Loucy (cell line): ENCODE measurements at regions not wholly inside any gene's neighbourhood (a gene's known extent, or its start where the extent isn't known, plus 50 kb on each side); places are given as distances from the start of the nearest gene placed in this dataset.

ENCODE experiments used
- H2AFZ ChIP-seq: fragments of 200-600 bp; sonication (generic); 2 replicates; pipeline ENCODE4 v1.6.0; 2016; ENCODE audit warnings: antibody characterized with exemption, mild to moderate bottlenecking, low read length, moderate library complexity
- H3F3A ChIP-seq: fragments of 200-600 bp; 2 replicates; pipeline ENCODE4 v1.6.0; 2016; ENCODE audit warnings: antibody characterized with exemption, low read depth, mild to moderate bottlenecking
- H3K27me3 ChIP-seq: fragments of 200-600 bp; sonication (generic); 2 replicates; pipeline ENCODE4 v1.6.1; 2014; ENCODE audit warnings: low read length, mild to moderate bottlenecking; ENCODE audit not compliant: insufficient read depth, poor library complexity, severe bottlenecking
- H3K36me3 ChIP-seq: fragments of 200-600 bp; sonication (generic); 2 replicates; pipeline ENCODE4 v1.6.1; 2016; ENCODE audit warnings: low read length; ENCODE audit not compliant: insufficient read depth
- H3K4me1 ChIP-seq: fragments of 200-600 bp; sonication (generic); 2 replicates; pipeline ENCODE4 v1.5.1; 2014; ENCODE audit warnings: low read length, mild to moderate bottlenecking; ENCODE audit not compliant: insufficient read depth, poor library complexity, severe bottlenecking
- H3K4me2 ChIP-seq: fragments of 200-600 bp; sonication (generic); 2 replicates; pipeline ENCODE4 v1.6.0; 2014; ENCODE audit warnings: antibody characterized with exemption, low read length, low read depth, mild to moderate bottlenecking; ENCODE audit not compliant: poor library complexity, severe bottlenecking
- H3K4me3 ChIP-seq: fragments of 200-600 bp; sonication (generic); 2 replicates; pipeline ENCODE4 v1.5.1; 2014; ENCODE audit warnings: low read length, mild to moderate bottlenecking, mixed read lengths; ENCODE audit not compliant: poor library complexity, severe bottlenecking
- H3K79me2 ChIP-seq: fragments of 200-600 bp; sonication (generic); 2 replicates; pipeline ENCODE4 v1.6.1; 2014; ENCODE audit warnings: low read length; ENCODE audit not compliant: insufficient read depth
- H3K9ac ChIP-seq: fragments of 200-600 bp; sonication (generic); 2 replicates; pipeline ENCODE4 v1.6.0; 2014; ENCODE audit warnings: mild to moderate bottlenecking, low read depth, low read length, moderate library complexity; ENCODE audit not compliant: poor library complexity, severe bottlenecking
- H3K9me2 ChIP-seq: fragments of 200-600 bp; sonication (generic); replicated peaks from 2 replicates; pipeline ENCODE4 v1.6.1; 2016; ENCODE audit warnings: low read depth, low read length, mixed read lengths
- H3K9me3 ChIP-seq: fragments of 200-600 bp; sonication (generic); 2 replicates; pipeline ENCODE4 v1.6.1; 2014; ENCODE audit warnings: mild to moderate bottlenecking, antibody characterized with exemption, low read length, low read depth; ENCODE audit not compliant: insufficient read depth
- H4K20me1 ChIP-seq: fragments of 200-600 bp; sonication (generic); 2 replicates; pipeline ENCODE4 v1.6.0; 2014; ENCODE audit warnings: antibody characterized with exemption, low read length, mild to moderate bottlenecking; ENCODE audit not compliant: insufficient read depth, poor library complexity, severe bottlenecking
- EZH2phosphoT487 ChIP-seq: fragments of 200-600 bp; IDR thresholded peaks from 2 replicates; pipeline ENCODE4 v1.6.1; 2018; ENCODE audit warnings: antibody characterized with exemption, mild to moderate bottlenecking, moderate library complexity, borderline replicate concordance
- TF ChIP-seq, protein P1 (sequence below): fragments of 200-600 bp; sonication (generic); conservative IDR thresholded peaks from 2 replicates; pipeline ENCODE4 v1.5.1; 2014; ENCODE audit warnings: mild to moderate bottlenecking, antibody characterized with exemption, low read length

DNA sequence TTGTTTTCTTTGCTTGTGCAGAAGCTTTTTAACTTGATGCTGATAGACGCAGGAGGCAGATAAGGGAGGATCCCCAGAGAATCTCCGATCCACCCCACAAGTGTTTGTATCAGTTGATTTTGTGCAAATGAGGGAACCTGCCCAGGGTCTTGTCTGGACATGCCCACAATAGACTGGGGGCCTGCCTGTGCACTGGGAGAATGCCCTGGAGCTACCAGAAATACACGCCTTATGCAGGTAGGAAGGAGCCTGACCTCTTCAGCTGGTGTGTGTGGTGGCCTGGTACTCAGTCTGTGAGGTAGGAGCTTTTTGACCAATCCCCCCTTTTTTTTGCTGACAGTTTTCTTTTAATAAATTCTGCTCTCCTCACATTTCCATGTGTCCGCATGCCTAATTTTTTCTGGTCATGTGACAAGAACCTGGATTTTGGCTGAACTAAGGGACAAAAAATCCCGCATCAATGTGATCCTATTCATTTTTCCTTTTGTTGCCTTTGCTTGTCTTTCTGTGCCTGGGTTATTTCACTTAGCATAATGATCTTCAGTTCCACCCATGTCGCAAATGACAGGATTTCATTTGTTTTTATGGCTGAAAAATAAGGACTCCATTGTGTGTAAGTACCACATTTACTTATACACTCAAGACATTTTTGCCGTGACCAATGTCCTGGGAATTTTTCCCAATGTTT, 430.6 kb upstream of the NRG3 start:
- no peaks in the 10 kb centered on the region for H4K20me1 ChIP-seq
- H2AFZ ChIP-seq = no peak overlapping the region
- TF ChIP-seq EZH2phosphoT487 = no peak
- TF ChIP-seq, protein P1, sequence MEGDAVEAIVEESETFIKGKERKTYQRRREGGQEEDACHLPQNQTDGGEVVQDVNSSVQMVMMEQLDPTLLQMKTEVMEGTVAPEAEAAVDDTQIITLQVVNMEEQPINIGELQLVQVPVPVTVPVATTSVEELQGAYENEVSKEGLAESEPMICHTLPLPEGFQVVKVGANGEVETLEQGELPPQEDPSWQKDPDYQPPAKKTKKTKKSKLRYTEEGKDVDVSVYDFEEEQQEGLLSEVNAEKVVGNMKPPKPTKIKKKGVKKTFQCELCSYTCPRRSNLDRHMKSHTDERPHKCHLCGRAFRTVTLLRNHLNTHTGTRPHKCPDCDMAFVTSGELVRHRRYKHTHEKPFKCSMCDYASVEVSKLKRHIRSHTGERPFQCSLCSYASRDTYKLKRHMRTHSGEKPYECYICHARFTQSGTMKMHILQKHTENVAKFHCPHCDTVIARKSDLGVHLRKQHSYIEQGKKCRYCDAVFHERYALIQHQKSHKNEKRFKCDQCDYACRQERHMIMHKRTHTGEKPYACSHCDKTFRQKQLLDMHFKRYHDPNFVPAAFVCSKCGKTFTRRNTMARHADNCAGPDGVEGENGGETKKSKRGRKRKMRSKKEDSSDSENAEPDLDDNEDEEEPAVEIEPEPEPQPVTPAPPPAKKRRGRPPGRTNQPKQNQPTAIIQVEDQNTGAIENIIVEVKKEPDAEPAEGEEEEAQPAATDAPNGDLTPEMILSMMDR = no peak
- no peaks in the 10 kb centered on the region for H3K79me2 ChIP-seq
- no peaks in the 10 kb centered on the region for H3K4me1 ChIP-seq
- H3K4me2 ChIP-seq = no peak overlapping the region
- H3K9me2 ChIP-seq = no peaks in the 10 kb centered on the region
- no peak overlapping the region for H3K9ac ChIP-seq
- no peaks in the 10 kb centered on the region for H3F3A ChIP-seq
- H3K36me3 ChIP-seq = no peaks in the 10 kb centered on the region
- H3K4me3 ChIP-seq = no peak overlapping the region
- no peaks in the 10 kb centered on the region; the same call in 1 of the 2 replicates for H3K9me3 ChIP-seq
- no peaks in the 10 kb centered on the region for H3K27me3 ChIP-seq

DNA sequence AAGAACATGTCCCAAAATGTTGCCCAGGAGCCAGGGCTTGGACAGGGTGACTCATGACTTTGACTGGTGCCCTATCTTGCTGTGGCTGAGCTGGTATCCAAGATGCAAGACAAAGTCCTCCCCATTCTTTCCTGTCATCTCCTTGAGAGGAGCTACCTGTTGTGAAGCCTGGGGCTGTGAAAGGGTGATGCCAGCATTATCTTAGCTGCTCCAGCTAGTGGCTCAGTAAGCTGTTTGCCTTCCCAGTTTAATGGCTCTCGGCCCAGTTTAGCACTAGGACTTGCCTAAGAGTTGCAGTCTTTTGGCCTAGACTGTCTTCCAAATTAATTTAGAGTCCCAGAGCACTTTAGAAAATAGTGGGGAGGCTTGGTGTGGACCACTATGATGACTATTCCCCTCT, 424.3 kb upstream of the NRG3 start:
- H3K36me3 ChIP-seq = no peaks in the 10 kb centered on the region
- H3K9me2 ChIP-seq = no peaks in the 10 kb centered on the region
- H3K4me2 ChIP-seq = no peak overlapping the region
- no peak overlapping the region for H3K9ac ChIP-seq
- no peaks in the 10 kb centered on the region for H3K79me2 ChIP-seq
- H3K9me3 ChIP-seq = no peaks in the 10 kb centered on the region; the same call in 1 of the 2 replicates
- TF ChIP-seq, protein P1 = no peak
- TF ChIP-seq EZH2phosphoT487 = no peak
- H3K27me3 ChIP-seq = no peaks in the 10 kb centered on the region
- no peak overlapping the region for H3K4me3 ChIP-seq
- H2AFZ ChIP-seq = no peak overlapping the region
- no peaks in the 10 kb centered on the region for H3F3A ChIP-seq
- no peaks in the 10 kb centered on the region for H3K4me1 ChIP-seq
- H4K20me1 ChIP-seq = no peaks in the 10 kb centered on the region

DNA sequence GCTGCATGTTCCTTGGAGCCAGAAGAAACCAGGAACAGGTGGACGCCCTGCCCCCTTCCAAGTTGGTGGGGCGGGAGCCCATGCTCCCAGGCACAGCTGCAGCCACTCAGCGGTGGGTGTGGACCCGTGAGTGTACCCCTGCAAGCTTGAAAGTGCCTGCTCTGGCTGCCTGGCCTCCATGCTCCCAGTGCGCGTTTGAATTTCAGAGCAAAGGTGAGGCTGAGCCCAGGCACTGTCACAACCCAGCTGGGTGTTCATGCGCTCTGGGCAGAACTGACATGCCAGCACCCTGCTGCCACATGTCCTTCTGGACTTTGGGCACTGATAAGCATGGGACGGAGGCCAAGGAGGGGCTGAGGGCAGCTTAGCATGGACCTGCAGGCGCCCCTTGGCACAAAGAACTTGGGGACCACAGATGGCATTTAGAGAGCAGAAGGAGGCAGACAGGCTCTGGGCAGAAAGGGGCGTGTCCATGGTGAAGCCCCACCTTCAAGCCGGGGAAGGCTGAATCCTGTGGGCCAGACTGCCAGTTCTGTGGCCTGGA, 402.0 kb upstream of the NRG3 start:
- no peaks in the 10 kb centered on the region for H3K36me3 ChIP-seq
- H3K4me3 ChIP-seq = no peak overlapping the region
- TF ChIP-seq, protein P1 = no peak
- TF ChIP-seq EZH2phosphoT487 = no peak
- H4K20me1 ChIP-seq = no peaks in the 10 kb centered on the region
- H3K27me3 ChIP-seq = no peaks in the 10 kb centered on the region
- no peak overlapping the region for H3K4me2 ChIP-seq
- H3F3A ChIP-seq = no peaks in the 10 kb centered on the region
- H2AFZ ChIP-seq = no peak overlapping the region
- no peaks in the 10 kb centered on the region for H3K9me3 ChIP-seq
- no peaks in the 10 kb centered on the region for H3K9me2 ChIP-seq
- no peak overlapping the region for H3K9ac ChIP-seq
- no peaks in the 10 kb centered on the region for H3K4me1 ChIP-seq
- H3K79me2 ChIP-seq = no peaks in the 10 kb centered on the region
